ENCODE measurements at regions not wholly inside any gene's neighbourhood (a gene's known extent, or its start where the extent isn't known, plus 50 kb on each side); places are given as distances from the start of the nearest gene placed in this dataset.

DNA sequence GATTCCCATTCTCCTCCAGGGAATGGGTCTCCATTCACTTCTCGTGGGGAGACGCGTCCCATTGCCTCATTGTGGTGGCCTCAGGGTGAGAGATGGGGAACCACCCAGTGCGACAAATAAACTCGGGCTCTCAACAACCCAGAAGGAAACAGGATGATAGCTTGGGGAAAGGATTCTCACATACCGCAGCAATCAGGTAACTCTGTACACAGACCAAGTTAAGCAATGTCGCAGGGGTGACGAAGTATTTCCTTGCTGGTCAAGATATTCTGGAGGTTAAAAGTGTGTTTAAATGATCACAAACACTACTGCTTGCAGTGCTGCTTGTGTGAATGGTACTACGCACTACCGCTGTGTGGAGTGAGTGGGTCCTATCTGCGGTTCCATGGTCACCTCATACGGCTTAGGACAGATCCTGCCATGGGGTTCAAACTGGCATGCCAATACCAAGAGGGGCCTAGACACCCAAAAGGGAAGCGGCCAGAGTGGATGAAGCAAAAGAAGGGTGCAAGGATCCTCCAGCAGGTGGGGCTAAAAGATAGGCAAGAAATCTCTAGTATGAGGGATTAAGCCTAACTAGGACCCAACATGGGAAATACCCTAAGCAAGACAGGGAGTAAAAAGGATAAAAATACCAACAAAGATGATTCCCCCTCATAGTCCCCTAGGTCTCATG lies 143.8 kb upstream of the TMEM106B start:
- DNase-seq (ENCODE audit: insufficient read length, low spot score) (peak; percentile 23), FAIRE-seq (peak; percentile 89)
- no peak for TF ChIP-seq POLR2A (IDR thresholded peaks at IDR 0.05; ENCODE audit: low read depth, low read length)

DNA sequence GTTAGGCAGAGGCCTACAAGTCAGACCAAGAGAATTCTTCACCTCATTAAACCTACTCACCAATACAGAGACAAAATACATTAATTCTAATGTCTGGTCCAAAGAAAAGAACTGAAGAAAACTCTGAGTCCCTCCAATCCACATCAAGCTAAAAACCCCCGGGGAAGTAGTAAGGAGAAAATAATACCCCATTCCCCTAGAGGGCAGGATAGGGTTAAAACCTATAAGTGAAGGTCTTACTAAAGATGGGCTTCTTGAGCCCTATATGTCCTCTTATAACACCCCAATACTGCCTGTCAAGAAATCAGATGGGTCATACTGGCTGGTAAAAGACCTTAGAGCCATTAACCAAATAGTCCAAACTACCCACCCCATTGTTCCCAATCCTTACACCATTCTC lies 141.3 kb upstream of the TMEM106B start:
- FAIRE-seq, result no peak
- DNase-seq (ENCODE audit: insufficient read length, low spot score), result no peak
- TF ChIP-seq POLR2A (IDR thresholded peaks at IDR 0.05; ENCODE audit: low read depth, low read length), result no peak

DNA sequence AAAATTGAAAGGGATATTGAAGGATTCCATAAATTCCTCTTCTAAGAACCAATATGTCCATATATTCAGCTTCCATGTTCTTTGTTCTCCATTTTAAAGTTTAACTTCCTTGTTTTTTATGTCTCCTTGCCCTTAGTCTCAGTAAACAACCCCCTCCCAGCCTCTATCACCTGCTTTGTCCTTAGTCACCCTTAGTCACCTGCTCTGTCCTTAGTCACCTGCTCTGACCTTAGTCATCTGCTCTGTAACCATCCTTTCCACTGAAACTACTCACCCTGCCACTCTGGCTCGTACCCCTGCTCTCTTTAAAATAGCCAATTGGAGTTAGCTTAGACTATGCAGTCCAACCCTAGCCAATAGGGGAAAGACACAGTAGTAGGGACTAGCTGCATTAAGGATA lies 136.2 kb upstream of the TMEM106B start:
- FAIRE-seq, result no peak

DNA sequence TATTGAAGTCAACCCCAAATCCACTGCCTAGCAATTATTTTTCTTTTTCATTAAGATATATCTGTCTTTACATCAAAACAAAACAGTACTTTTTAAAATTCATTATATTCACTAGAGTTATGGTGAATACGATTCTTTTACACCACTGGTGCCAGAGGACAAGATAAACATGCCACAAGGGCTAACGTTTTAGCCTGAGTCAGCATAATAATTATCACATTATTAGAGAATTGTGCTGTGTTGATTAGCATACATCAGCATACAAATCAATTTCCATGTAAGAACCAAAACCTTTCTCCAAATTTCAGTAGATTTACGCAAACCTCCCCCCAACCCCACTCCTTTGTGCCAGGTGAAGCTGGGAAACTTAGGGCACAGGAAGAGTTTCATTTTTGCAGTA lies 131.1 kb upstream of the TMEM106B start:
- TF ChIP-seq POLR2A (IDR thresholded peaks at IDR 0.05; ENCODE audit: low read depth, low read length), result no peak
- no peak for DNase-seq (ENCODE audit: insufficient read length, low spot score)
- no peak for FAIRE-seq

More for the DNA sequence above, 136.2 kb upstream of the TMEM106B start:
- DNase-seq (ENCODE audit: insufficient read length, low spot score), result no peak
- no peak for TF ChIP-seq POLR2A (IDR thresholded peaks at IDR 0.05; ENCODE audit: low read depth, low read length)

DNA sequence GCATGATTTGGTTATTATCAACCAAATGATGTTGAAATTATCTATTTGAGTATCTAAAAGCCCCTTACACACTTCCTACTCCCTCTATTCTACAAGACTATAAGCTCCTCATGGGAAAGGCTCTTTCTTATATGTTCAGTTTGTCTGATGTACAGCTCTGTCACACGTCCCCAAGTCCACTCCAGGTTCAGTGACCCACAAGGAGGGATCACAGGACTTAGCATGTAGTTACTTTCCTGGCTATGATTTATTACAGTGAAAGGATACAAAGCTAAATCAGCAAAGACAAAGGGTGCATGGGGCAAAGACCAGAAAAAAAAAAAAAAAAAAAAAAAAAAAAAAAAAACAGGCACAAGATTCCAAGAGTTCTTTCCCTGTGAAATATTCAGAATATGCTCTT lies 125.6 kb upstream of the TMEM106B start:
- no peak for TF ChIP-seq POLR2A (IDR thresholded peaks at IDR 0.05; ENCODE audit: low read depth, low read length)
- FAIRE-seq, result no peak
- no peak for DNase-seq (ENCODE audit: insufficient read length, low spot score)

DNA sequence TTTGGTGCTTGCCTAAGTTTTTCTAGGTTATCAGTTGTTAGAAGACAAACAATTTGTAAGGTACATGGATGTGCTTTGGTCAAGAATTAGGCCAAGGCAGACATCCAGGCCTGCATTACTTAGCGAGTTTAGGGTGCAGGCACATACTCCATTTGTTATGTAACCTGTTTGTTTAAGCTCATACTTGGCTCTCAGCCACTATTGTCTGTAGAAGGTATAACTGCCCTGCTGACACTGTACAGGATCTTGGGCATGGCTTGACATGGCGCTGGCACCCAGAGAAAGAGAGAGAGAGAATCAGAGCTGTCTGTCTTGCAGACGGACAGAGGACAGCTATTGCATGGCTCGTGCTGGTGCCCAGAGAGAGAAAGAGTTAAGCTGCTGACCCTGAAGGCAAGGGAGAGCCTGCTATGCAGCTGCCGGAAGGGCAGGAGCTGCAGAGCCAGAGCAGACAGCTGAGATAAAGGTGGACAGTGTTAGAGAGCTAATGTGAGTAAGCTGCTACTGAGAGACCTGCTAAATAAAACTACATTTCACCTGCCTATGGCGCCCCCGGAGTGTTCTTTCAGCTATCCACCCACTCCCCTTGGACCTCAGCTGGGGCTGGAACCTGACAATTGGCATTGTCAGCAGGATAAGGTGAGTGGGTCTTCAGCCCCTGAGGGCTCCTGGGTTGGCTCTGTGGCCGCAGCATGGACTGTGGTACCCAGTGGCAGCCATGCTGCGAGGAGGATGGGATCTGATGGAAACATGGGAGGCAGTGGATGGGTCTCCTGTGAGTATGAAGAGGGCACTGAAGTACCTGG lies 120.9 kb upstream of the TMEM106B start:
- DNase-seq (ENCODE audit: insufficient read length, low spot score) (no peak), FAIRE-seq (no peak)
- no peak for TF ChIP-seq POLR2A (IDR thresholded peaks at IDR 0.05; ENCODE audit: low read depth, low read length)

DNA sequence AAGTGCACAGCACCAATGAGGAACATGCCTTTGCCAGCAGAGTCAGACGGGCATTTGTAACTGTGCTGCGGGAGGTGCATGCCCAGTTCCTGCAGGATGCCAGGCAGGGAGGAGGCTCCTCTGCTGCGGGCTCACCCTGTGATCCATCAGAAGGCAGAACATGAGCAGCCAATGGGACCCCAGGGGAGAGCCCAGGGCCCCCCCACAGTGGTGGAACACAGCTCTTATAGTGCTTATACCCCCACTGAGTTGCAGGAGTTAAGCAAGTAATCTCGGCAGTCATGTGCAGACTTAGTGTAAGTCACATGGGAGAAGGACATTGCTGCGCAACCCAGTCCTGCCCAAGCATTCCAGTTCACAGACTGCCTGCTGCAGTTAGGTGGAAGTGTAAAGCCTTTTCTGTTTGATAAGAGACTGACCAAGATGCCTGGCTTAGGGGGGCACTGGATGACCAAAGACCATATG lies 120.3 kb upstream of the TMEM106B start:
- no peak for FAIRE-seq
- no peak for TF ChIP-seq POLR2A (IDR thresholded peaks at IDR 0.05; ENCODE audit: low read depth, low read length)
- no peak for DNase-seq (ENCODE audit: insufficient read length, low spot score)

DNA sequence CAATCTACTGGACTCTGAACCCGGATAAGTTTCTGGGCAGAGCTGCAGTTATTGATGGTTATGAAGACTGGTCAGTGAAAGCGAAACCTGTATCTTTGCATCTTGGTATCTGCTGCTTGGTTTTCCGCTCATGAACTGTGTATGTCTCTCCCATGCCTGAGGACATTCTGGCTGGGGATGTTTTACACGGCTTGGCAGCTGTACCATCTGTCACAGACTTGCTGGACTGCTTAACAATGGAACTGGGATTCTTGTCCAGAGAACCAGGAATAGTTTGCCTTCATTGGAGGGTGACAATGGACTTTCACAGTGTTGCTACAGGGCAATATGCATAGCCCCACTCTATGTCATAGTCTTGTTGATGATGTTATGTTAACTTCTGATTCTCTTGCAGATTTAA lies 119.9 kb upstream of the TMEM106B start:
- FAIRE-seq (no peak), DNase-seq (ENCODE audit: insufficient read length, low spot score) (no peak)
- TF ChIP-seq POLR2A (IDR thresholded peaks at IDR 0.05; ENCODE audit: low read depth, low read length), result no peak

DNA sequence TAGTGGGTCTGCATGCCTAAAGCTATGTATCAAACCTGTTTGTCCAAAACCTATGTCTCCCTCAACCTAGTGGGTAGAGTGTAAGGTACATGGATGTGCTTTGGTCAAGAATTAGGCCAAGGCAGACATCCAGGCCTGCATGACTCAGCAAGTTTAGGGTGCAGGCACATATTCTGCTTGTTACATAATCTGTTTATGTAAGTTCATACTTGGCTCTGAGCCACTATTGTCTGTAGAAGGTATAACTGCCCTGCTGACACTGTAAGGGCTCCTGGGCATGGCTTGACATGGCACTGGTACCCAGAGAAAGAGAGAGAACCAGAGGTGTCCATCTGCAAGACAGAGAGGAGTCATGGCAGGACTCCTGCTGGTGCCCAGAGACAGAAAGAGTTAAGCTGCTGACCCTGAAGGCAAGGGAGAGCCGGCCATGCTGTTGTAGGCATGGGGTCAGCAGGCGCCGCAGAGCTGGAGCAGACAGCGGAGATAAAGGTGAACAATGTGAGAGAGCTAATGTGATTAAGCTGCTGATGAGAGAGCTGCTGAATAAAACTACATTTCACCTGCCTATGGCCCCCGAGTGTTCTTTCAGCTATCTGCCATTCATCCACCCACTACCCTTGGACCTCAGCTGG lies 118.5 kb upstream of the TMEM106B start:
- DNase-seq (ENCODE audit: insufficient read length, low spot score) (no peak), FAIRE-seq (no peak)
- no peak for TF ChIP-seq POLR2A (IDR thresholded peaks at IDR 0.05; ENCODE audit: low read depth, low read length)

DNA sequence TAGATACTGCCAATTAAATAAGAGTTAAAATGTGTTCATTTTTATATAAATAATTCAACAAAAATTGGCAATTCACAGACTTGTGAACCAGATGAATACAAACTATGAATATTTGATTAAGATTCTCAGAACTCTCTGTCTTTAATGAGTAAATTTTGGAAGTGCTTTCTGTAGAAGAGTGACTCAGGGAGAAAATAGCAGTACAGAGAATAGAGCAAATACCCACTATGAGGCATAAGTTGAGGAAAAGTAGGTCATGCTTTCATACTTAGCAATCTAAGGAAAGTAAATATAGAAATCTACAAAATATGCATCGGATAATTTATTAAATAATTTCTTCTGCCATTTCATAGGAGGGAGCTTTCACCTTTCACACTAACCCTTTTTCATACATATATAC lies 117.7 kb upstream of the TMEM106B start:
- no peak for FAIRE-seq
- DNase-seq (ENCODE audit: insufficient read length, low spot score), result no peak
- no peak for TF ChIP-seq POLR2A (IDR thresholded peaks at IDR 0.05; ENCODE audit: low read depth, low read length)

DNA sequence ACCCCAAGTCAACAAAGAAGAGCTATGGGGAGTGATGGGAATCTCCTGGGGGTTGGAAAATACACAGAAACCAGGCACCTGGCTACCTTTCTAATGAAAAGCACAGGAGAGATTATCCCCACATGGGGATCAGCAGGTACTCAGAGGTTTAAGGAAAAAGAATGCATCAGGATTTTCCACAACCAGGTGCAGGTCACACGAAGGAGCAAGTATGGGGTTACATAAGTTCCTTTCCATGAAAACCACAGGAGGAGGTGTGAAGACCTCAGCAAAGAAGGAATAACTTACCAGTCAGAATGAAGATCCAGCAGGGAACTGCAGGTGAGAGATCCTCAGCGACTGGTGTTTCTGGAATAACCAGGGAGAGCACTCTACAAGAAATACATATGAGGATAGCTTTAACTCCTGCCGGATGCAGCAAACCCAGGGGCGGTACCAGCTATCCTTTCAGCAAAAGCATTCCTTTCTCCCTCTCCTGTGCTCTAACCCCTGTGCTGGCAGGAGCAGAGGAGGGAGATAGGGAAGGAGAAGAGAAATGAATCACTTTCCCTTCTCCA lies 116.7 kb upstream of the TMEM106B start:
- no peak for TF ChIP-seq POLR2A (IDR thresholded peaks at IDR 0.05; ENCODE audit: low read depth, low read length)
- FAIRE-seq, result no peak
- DNase-seq (ENCODE audit: insufficient read length, low spot score), result no peak

DNA sequence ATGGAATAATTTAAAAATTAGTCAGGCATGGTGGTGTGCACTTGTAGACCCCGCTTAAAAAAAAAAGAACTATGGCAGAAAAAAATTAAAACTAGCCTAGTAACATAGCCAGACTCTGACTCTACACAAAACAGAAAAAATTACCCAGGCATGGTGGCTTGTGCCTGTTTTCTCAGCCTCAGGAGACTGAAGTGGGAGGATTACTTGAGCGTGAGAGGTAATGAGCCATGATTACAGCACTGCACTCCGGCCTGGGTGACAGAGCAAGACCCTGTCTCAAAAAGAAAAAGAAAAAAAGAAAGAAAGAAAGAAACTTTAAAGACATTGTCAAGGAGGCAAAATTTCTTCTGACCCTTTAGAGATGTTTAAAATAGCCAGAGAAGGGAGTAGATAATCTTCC lies 109.0 kb upstream of the TMEM106B start:
- peak; percentile 43 for FAIRE-seq
- DNase-seq (ENCODE audit: insufficient read length, low spot score), result no peak
- no peak for TF ChIP-seq POLR2A (IDR thresholded peaks at IDR 0.05; ENCODE audit: low read depth, low read length)

DNA sequence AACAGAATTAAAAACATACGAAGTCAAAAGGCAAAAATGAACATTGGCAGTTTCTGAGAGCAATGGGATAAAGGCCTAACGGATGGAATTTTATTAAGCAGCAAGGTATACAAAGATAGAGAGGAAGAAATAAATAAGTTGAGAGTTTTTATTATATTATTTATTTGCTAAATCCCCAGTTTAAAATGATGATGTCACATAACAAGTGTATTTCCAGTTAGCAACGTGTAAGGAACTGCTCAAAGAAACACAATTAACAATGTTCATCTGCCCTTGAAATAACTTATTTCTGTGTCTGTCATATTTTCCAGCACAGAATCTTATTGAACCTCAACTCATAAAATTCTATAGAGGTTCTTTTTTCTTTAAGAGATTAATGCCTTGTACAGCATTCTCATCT lies 108.6 kb upstream of the TMEM106B start:
- peak; percentile 62 for FAIRE-seq
- TF ChIP-seq POLR2A (IDR thresholded peaks at IDR 0.05; ENCODE audit: low read depth, low read length), result no peak
- no peak for DNase-seq (ENCODE audit: insufficient read length, low spot score)

DNA sequence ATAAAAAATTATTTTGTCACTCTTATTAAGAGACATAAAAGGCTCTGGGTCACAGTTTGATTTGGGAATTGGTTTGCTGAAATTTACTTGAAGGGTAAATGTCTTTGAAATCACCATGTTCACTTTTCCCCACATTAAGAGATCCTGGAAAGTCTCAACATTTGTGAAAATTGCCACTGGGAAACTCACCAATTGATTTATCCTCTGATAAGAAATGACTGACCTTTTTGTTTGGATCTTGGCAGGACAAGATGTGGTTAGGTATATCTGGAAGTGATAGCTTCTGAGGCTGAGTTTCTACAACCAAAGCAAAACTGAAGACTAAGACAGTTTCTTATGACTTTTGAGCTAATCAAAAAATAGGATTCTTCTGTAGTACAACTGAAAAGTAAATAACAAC lies 107.1 kb upstream of the TMEM106B start:
- peak; percentile 75 for FAIRE-seq
- TF ChIP-seq POLR2A (IDR thresholded peaks at IDR 0.05; ENCODE audit: low read depth, low read length), result no peak
- no peak for DNase-seq (ENCODE audit: insufficient read length, low spot score)
